Stomach smooth muscle (tissue), 2 donors: ENCODE measurements at regions not wholly inside any gene's neighbourhood (a gene's known extent, or its start where the extent isn't known, plus 50 kb on each side); places are given as distances from the start of the nearest gene placed in this dataset.

Experiments used
- H3K27ac ChIP-seq: one replicate; pipeline ENCODE4 v1.7.0; 2013; ENCODE audit warnings: mild to moderate bottlenecking, low read length, inconsistent platforms
- H3K27me3 ChIP-seq, 2 donors: one replicate each; pipeline ENCODE4 v1.7.0; 2013; ENCODE audit warnings: low read length in 2 of 2; ENCODE audit not compliant: insufficient read depth in 2 of 2, control insufficient read depth in 1 of 2
- H3K36me3 ChIP-seq, 2 donors: one replicate each; pipeline ENCODE4 v1.7.0; 2013; ENCODE audit warnings: low read length in 2 of 2; ENCODE audit not compliant: control insufficient read depth in 2 of 2, insufficient read depth in 2 of 2
- H3K4me1 ChIP-seq: one replicate; pipeline ENCODE4 v1.7.0; 2013; ENCODE audit warnings: low read length; ENCODE audit not compliant: control insufficient read depth, insufficient read depth
- H3K4me3 ChIP-seq, 2 donors: one replicate each; pipeline ENCODE4 v1.7.0; 2013; ENCODE audit warnings: low read length in 2 of 2
- H3K9ac ChIP-seq, 2 donors: one replicate each; pipeline ENCODE4 v1.7.0; 2013; ENCODE audit warnings: low read length in 2 of 2, mild to moderate bottlenecking in 1 of 2
- H3K9me3 ChIP-seq, 2 donors: one replicate each; pipeline ENCODE4 v1.7.0; 2013; ENCODE audit warnings: low read length in 2 of 2; ENCODE audit not compliant: control insufficient read depth in 2 of 2
- donor health status: healthy.
- donor health status: Pancreatic carcinoma.

DNA sequence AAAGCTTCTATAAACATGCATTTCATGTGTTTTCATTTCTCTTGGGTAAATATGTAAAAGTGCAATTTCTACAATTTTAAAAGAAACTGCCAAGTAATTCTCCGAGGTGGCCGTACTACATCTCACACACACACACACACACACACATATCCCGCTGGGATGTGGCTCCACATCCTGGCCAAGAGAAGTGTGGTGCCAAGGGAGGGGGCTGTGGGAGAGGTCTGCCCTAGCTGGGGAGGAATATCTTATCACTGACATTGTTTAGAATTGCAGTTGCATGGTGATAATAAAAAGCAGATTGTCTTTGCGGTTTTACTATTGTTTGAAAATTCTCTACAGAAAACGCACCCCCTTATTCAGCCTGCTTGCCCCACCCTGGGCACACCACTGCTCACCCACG is 558.4 kb downstream of the BNC2 start:
- peaks cover 35% of the 10 kb centered on the region for H3K4me1 ChIP-seq
- H3K4me3 ChIP-seq, result no peak overlapping the region
- H3K9me3 ChIP-seq, result no peaks in the 10 kb centered on the region
- no peaks in the 10 kb centered on the region for H3K27me3 ChIP-seq
- H3K9ac ChIP-seq, result no peak overlapping the region
- H3K36me3 ChIP-seq, result no peaks in the 10 kb centered on the region
- no peak overlapping the region for H3K27ac ChIP-seq

DNA sequence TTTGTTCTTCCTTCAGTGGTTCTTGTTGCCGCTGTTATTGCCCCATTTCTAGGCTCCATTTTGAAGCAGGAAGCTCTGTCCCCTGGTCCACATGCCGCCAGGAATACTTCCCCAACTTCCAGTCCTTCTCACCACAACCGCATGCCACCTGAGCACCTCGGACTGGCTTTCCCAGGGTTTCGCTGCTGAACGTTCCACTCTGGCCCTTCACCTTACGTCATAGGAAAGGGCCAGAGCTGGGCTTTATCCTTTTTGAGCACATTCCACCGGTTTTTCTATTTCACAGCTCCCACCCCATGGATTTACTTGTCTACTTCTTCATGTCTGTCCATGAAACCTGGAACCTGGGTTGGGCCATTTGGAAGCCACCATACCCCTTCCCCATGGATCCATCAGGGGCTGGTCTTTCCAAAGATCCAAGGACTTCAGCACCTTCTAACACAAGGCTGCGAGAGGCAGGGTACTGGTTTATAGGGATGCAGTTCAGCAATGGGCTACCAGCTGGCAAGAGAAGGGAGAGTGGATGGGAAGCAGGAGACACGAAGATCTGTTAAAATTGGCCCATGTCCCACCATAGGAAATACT is 557.4 kb downstream of the BNC2 start:
- H3K36me3 ChIP-seq, result no peaks in the 10 kb centered on the region
- no peak overlapping the region for H3K9ac ChIP-seq
- no peaks in the 10 kb centered on the region for H3K27me3 ChIP-seq
- no peak overlapping the region for H3K27ac ChIP-seq
- peaks cover 44% of the 10 kb centered on the region for H3K4me1 ChIP-seq
- H3K9me3 ChIP-seq, result no peaks in the 10 kb centered on the region
- H3K4me3 ChIP-seq, result no peak overlapping the region

DNA sequence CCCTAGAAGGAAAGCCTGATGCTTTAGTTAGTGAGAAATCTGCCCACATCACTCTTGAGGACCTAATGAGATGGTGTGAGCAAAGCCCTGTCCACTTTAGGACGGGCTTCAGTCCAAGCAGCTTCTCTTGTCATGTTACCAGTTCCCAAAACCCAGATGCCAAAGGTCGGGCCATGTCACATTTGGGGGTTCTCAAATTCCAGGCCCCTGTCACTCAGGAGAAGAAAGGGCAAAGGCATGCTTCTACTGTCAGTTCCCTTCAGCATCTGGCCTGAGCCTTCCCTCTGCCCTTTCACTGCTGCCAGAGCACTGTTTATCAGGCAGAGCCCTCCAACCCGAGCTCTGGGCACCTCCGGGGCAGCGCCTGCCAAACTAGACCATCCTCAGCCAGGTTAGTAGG is 556.0 kb downstream of the BNC2 start:
- H3K4me3 ChIP-seq, result no peak overlapping the region

DNA sequence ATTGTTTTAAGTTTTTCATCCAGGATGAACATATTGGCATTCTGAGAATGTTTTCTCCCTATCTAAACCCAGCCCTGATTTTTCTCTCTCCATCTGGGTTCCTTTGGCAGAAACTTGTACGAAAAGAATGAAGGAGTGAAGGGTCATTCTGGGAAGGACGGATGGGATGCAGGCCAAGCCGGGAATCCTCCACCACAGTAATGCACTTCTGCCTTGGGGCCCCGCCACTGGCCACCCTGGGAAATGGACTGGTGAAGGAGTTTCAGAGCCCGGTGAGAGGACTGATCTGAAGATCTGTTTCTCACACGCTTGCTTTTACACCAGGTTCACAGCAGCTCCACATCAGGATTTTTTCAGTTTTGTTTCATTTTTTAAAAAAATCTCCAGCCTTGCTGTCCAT is 554.8 kb downstream of the BNC2 start:
- no peaks in the 10 kb centered on the region for H3K27me3 ChIP-seq
- no peaks in the 10 kb centered on the region for H3K36me3 ChIP-seq
- H3K4me3 ChIP-seq, result no peak overlapping the region
- no peak overlapping the region for H3K27ac ChIP-seq
- no peak overlapping the region for H3K9ac ChIP-seq
- peaks cover 38% of the 10 kb centered on the region for H3K4me1 ChIP-seq
- H3K9me3 ChIP-seq, result peaks cover 0 to 2% of the 10 kb centered on the region in 2 donors

More for the DNA sequence above, 556.0 kb downstream of the BNC2 start:
- Histone ChIP-seq H3K9ac (no peak overlapping the region), H3K9me3 (peaks cover 0 to 2% of the 10 kb centered on the region in 2 donors), H3K27ac (no peak overlapping the region), H3K27me3 (no peaks in the 10 kb centered on the region), H3K36me3 (no peaks in the 10 kb centered on the region), H3K4me1 (peaks cover 47% of the 10 kb centered on the region)

DNA sequence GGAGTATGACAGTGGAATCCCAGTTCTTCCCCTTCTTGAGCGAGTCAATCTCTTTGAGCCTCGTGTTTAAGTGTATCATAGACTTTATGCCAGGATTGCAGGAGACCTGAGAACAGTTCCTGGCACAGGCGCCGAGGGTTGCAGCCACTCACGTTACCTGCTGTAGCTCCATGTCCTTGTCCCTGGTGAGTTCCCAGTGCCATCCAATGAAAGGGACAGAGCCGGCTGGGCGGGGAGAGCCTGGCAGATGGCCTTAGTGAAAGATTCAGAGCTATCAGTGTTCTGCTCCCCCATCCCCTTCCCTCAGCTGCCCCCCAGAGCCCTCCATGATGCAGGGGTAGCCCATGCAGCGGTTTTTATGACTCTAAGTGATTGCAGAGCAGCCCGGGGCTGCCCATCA is 554.0 kb downstream of the BNC2 start:
- H3K4me3 ChIP-seq, result no peak overlapping the region
- H3K27ac ChIP-seq, result peak overlapping the region; percentile 55
- H3K9me3 ChIP-seq, result peaks cover 0 to 2% of the 10 kb centered on the region in 2 donors
- H3K4me1 ChIP-seq, result peaks cover 38% of the 10 kb centered on the region
- H3K27me3 ChIP-seq, result no peaks in the 10 kb centered on the region
- no peak overlapping the region for H3K9ac ChIP-seq
- no peaks in the 10 kb centered on the region for H3K36me3 ChIP-seq

DNA sequence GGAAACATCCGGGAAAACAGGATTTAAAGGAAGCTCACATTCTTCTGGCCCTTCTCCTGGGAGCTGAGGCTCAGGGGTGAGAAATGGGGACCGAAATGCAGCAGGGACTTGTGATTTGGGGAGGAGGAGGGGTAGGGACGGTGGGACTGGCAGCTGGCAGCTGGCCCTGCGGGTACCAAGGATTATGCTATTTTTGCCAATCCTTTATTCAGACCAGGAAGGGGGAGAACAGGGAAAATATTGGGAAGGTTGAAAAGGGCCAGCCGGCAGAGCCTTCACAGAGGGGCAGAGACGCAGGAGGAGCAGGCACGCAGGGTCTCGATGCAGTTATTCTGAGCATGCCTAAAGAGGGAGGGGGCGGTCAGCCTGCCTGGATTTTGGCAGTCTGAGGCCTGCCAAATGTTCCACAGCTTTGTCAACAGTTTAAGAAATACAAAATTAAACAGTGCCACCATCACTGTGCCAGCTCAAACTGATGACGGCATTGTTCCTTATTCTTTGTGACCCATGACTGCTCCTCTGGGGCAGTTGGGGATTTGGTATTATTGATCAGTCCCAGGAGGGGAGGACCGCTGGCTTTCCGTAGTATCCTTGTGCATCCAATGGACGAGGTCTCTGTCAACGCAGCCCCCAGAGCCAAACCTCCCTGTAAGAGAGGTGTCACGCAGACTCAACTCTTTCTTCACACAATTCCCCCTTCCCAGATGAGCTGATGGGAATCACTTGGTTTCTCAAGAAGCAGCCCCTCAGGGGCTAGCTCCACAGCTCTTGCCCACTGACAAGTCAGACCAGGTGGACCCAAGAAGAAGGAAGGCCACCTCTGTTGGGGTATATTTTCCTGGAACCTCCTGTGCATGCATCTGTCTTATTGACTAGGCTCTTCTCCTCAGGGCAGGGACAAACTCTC is 553.3 kb downstream of the BNC2 start:
- Histone ChIP-seq H3K27me3 (no peaks in the 10 kb centered on the region), H3K9me3 (peaks cover 0 to 2% of the 10 kb centered on the region in 2 donors), H3K4me1 (peaks cover 43% of the 10 kb centered on the region), H3K9ac (no peak overlapping the region), H3K36me3 (no peaks in the 10 kb centered on the region), H3K27ac (peak overlapping the region; percentile 55), H3K4me3 (no peak overlapping the region)

DNA sequence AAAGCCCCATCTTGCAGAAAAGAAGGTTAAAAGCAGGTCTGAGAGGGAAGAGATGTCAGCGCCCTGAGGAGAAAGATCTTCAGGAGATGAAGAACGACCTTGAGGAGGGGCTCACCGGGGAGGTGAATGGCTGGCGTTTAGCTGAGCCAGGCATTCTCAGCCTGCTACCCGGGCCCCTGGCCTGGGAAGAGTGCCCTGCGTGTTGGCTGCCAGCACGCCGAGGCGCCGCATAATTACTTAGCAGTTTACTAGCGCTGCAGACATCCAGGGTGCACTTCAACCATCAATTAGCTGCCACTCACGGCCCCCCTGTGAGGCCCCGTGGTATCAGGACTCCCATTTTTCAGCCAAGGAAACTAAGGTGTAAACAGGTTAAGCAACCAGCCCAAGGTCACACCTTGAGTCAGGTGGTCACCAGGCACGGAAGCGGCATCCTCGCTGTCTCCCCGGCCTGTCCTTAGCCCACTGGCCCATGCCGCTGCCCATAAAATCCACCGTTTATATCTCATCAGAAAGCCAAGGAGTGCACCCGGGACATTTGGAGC is 551.9 kb downstream of the BNC2 start:
- Histone ChIP-seq H3K4me1 (peaks cover 45% of the 10 kb centered on the region), H3K27me3 (no peaks in the 10 kb centered on the region), H3K36me3 (no peaks in the 10 kb centered on the region), H3K9me3 (peaks cover 0 to 2% of the 10 kb centered on the region in 2 donors), H3K9ac (no peak overlapping the region), H3K4me3 (no peak overlapping the region), H3K27ac (no peak overlapping the region)

DNA sequence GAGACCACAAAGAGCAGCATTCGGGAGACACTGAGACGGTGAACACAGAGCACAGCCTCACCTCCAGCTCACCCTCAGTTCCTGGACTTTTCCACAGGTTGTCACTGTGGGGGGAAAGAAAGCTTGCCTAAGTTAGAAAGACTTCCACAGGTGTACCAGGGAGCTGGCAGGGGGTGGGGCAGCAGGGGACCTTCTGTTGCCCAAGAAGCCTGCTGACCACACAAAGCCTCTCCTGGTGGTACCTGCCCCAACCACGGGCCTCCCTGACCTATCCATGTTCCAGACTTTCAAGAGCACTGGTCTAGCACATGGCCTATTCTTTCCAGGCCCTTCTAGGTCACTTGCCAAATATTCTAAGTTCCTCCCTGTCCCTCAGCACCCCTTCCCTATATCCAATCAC is 550.8 kb downstream of the BNC2 start:
- Histone ChIP-seq H3K4me3 (no peak overlapping the region), H3K27me3 (no peaks in the 10 kb centered on the region), H3K9ac (no peak overlapping the region), H3K4me1 (peaks cover 45% of the 10 kb centered on the region), H3K9me3 (peaks cover 0 to 2% of the 10 kb centered on the region in 2 donors), H3K27ac (no peak overlapping the region), H3K36me3 (no peaks in the 10 kb centered on the region)

DNA sequence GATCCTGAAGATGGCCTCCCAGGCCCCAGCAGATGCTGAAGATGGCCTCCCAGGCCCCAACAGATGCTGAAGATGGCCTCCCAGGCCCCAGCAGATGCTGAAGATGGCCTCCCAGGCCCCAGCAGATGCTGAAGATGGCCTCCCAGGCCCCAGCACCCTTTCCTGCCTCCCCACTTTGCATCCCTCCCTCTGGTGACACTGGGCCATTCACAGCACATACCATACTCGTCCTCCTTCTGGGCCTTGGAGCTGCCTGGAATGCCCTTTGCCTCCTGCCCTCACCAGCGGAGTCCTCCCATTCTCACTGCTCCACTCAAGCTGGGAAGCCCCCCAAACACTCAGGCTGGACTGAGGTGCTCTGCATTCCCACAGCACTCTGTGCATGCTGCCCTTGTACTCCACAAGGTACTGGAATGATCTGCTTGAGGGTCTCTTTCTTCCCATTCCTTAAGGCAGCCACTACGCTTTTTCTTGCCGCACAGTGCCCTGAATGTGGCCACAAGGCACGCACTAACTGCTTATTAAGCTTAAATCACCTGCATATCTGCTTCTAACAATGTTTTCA is 550.0 kb downstream of the BNC2 start:
- H3K27me3 ChIP-seq, result no peaks in the 10 kb centered on the region
- no peak overlapping the region for H3K27ac ChIP-seq
- peaks cover 0 to 2% of the 10 kb centered on the region in 2 donors for H3K9me3 ChIP-seq
- H3K4me1 ChIP-seq, result peaks cover 45% of the 10 kb centered on the region
- H3K36me3 ChIP-seq, result no peaks in the 10 kb centered on the region
- H3K4me3 ChIP-seq, result no peak overlapping the region
- no peak overlapping the region for H3K9ac ChIP-seq

DNA sequence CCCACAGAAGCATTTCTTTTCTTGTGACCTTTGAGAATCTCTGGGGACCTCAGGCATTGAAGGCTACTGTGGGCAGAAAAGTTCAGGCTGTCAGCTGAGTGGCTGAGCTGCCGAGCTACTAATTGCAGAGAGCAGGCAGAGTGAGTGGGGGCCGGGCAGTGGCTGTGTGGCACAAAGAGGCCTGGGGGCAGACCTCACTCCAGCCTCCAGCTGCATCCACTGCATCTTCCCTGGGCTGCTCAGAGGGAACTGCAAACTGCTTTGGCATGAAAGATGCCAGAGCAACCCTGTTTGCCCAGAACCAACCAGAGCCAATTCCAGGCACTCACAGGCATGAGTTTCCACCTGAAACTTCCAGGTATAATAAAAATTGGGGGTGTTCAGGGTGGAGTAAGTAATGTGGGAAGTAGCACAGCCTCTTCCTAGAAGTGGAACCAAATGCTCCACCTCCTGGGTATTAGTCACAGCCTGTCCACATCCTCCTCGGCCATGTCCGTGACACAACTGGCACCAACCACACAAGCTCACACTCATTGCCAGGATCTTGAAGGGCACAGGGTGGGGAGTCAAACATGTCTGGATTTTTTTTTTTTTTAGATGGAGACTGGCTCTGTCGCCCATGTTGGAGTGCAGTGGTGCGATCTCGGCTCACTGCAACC is 548.9 kb downstream of the BNC2 start:
- Histone ChIP-seq H3K27me3 (no peaks in the 10 kb centered on the region), H3K4me3 (no peak overlapping the region), H3K36me3 (no peaks in the 10 kb centered on the region), H3K9me3 (peaks cover 0 to 2% of the 10 kb centered on the region in 2 donors), H3K4me1 (peaks cover 36% of the 10 kb centered on the region), H3K9ac (no peak overlapping the region), H3K27ac (no peak overlapping the region)
